IgD-negative memory B cell (primary cell): ENCODE measurements at regions not wholly inside any gene's neighbourhood (a gene's known extent, or its start where the extent isn't known, plus 50 kb on each side); places are given as distances from the start of the nearest gene placed in this dataset.
A peak's percentile ranks its signal among the peaks of the same experiment; 100 is the strongest.
"Not testable (repeated sequence)": the region's sequence is repeated elsewhere in the genome, so short reads cannot be mapped to it uniquely, and the experiment has no call there.

Experiments
- H3K27ac Mint-ChIP-seq, 3 donors: one replicate each; pipeline ENCODE4 v1.8.0; 2020 to 2022; ENCODE audit warnings: mild to moderate bottlenecking in 3 of 3, mixed read lengths in 3 of 3, moderate library complexity in 1 of 3
- H3K27me3 Mint-ChIP-seq: one replicate; pipeline ENCODE4 v1.8.0; 2021; ENCODE audit warnings: mixed read lengths
- H3K36me3 Mint-ChIP-seq: one replicate; pipeline ENCODE4 v1.8.0; 2020; ENCODE audit warnings: mild to moderate bottlenecking, mixed read lengths
- H3K4me1 Mint-ChIP-seq, 3 donors: one replicate each; pipeline ENCODE4 v1.8.0; 2020 to 2022; ENCODE audit warnings: mixed read lengths in 3 of 3, mild to moderate bottlenecking in 1 of 3
- H3K4me3 Mint-ChIP-seq, 4 donors: one replicate each; pipeline ENCODE4 v1.8.0; 2020 to 2022; ENCODE audit warnings: mild to moderate bottlenecking in 4 of 4, mixed read lengths in 4 of 4, moderate library complexity in 3 of 4
- H3K9me3 Mint-ChIP-seq, 3 donors: one replicate each; pipeline ENCODE4 v1.8.0; 2020 to 2021; ENCODE audit warnings: mixed read lengths in 3 of 3, mild to moderate bottlenecking in 1 of 3

GRCh38 chr11:45754741-45755140 lies 50.2 kb upstream of the SLC35C1 start:
- Mint-ChIP-seq H3K27me3 (peaks cover 49% of the 10 kb centered on the region), H3K4me3 (no peak overlapping the region)

GRCh38 chr11:45754261-45754709 lies 50.7 kb upstream of the SLC35C1 start:
- H3K9me3 Mint-ChIP-seq = no peaks in the 10 kb centered on the region
- no peak overlapping the region for H3K27ac Mint-ChIP-seq
- H3K4me1 Mint-ChIP-seq = no peaks in the 10 kb centered on the region
- peaks cover 49% of the 10 kb centered on the region for H3K27me3 Mint-ChIP-seq
- H3K4me3 Mint-ChIP-seq = no peak overlapping the region
- peaks cover 7% of the 10 kb centered on the region for H3K36me3 Mint-ChIP-seq

More at GRCh38 chr11:45754741-45755140, 50.2 kb upstream of the SLC35C1 start:
- Mint-ChIP-seq H3K36me3 (peaks cover 7% of the 10 kb centered on the region), H3K27ac (peak overlapping the region in 1 of 3 donors; percentile 35), H3K9me3 (no peaks in the 10 kb centered on the region), H3K4me1 (no peaks in the 10 kb centered on the region)

- no peaks in the 10 kb centered on the region for H3K9me3 Mint-ChIP-seq
- no peak overlapping the region for H3K27ac Mint-ChIP-seq
- no peak overlapping the region for H3K4me3 Mint-ChIP-seq
- H3K4me1 Mint-ChIP-seq = no peaks in the 10 kb centered on the region
- peaks cover 8% of the 10 kb centered on the region for H3K36me3 Mint-ChIP-seq
- H3K27me3 Mint-ChIP-seq = peaks cover 39% of the 10 kb centered on the region
Observed at GRCh38 chr11:45752106-45752505, 52.8 kb upstream of the SLC35C1 start.

DNA sequence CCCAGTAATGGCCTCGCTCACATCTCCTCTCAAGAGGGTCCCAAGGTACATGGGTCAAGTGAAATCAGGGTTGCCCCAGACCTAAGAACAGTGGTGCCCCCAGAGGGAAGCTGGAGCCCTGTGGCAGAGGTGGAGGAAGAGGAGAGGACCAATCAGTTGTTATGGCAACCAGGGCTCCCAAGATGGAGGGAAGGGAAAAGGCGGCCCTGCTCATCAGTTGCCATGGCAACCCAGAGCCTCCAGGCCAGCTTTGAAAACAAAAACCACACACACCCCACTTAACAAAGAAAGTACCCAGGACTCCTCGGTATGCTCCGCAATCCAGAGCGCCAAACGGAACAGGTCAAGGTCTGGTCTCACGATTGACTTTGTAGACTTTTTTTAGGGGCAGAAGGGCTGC lies 53.5 kb upstream of the SLC35C1 start:
- H3K27me3 Mint-ChIP-seq = peaks cover 35% of the 10 kb centered on the region
- H3K27ac Mint-ChIP-seq = no peak overlapping the region
- peaks cover 8% of the 10 kb centered on the region for H3K36me3 Mint-ChIP-seq

GRCh38 chr11:45750439-45750838 lies 54.5 kb upstream of the SLC35C1 start:
- no peaks in the 10 kb centered on the region for H3K4me1 Mint-ChIP-seq
- peak overlapping the region in 1 of 3 donors; percentile 39 for H3K27ac Mint-ChIP-seq
- peaks cover 8% of the 10 kb centered on the region for H3K36me3 Mint-ChIP-seq
- no peaks in the 10 kb centered on the region for H3K9me3 Mint-ChIP-seq
- peaks cover 30% of the 10 kb centered on the region for H3K27me3 Mint-ChIP-seq
- H3K4me3 Mint-ChIP-seq = no peak overlapping the region

More for the DNA sequence above, 53.5 kb upstream of the SLC35C1 start:
- Mint-ChIP-seq H3K4me3 (no peak overlapping the region), H3K4me1 (no peaks in the 10 kb centered on the region), H3K9me3 (no peaks in the 10 kb centered on the region)

GRCh38 chr11:45748801-45749200 lies 56.1 kb upstream of the SLC35C1 start:
- Mint-ChIP-seq H3K4me1 (no peaks in the 10 kb centered on the region), H3K9me3 (no peaks in the 10 kb centered on the region), H3K4me3 (no peak overlapping the region), H3K36me3 (peaks cover 8% of the 10 kb centered on the region), H3K27ac (no peak overlapping the region), H3K27me3 (peaks cover 24% of the 10 kb centered on the region)

GRCh38 chr11:45745065-45745811 lies 59.7 kb upstream of the SLC35C1 start:
- H3K4me1 Mint-ChIP-seq = no peaks in the 10 kb centered on the region
- H3K4me3 Mint-ChIP-seq = no peak overlapping the region
- no peaks in the 10 kb centered on the region for H3K9me3 Mint-ChIP-seq
- peaks cover 3% of the 10 kb centered on the region for H3K36me3 Mint-ChIP-seq
- H3K27ac Mint-ChIP-seq = no peak overlapping the region
- peaks cover 9% of the 10 kb centered on the region for H3K27me3 Mint-ChIP-seq

GRCh38 chr11:45743556-45744468 lies 61.1 kb upstream of the SLC35C1 start:
- no peaks in the 10 kb centered on the region for H3K4me1 Mint-ChIP-seq
- H3K9me3 Mint-ChIP-seq = no peaks in the 10 kb centered on the region
- peak overlapping the region in 1 of 3 donors; percentile 71 for H3K27ac Mint-ChIP-seq
- H3K36me3 Mint-ChIP-seq = peaks cover 2% of the 10 kb centered on the region
- no peak overlapping the region for H3K4me3 Mint-ChIP-seq
- H3K27me3 Mint-ChIP-seq = peaks cover 6% of the 10 kb centered on the region

GRCh38 chr11:45741582-45741981 lies 63.4 kb upstream of the SLC35C1 start:
- no peak overlapping the region for H3K27ac Mint-ChIP-seq
- no peaks in the 10 kb centered on the region for H3K36me3 Mint-ChIP-seq
- peaks cover 9% of the 10 kb centered on the region for H3K27me3 Mint-ChIP-seq
- H3K4me1 Mint-ChIP-seq = no peaks in the 10 kb centered on the region
- H3K4me3 Mint-ChIP-seq = no peak overlapping the region
- no peaks in the 10 kb centered on the region for H3K9me3 Mint-ChIP-seq

DNA sequence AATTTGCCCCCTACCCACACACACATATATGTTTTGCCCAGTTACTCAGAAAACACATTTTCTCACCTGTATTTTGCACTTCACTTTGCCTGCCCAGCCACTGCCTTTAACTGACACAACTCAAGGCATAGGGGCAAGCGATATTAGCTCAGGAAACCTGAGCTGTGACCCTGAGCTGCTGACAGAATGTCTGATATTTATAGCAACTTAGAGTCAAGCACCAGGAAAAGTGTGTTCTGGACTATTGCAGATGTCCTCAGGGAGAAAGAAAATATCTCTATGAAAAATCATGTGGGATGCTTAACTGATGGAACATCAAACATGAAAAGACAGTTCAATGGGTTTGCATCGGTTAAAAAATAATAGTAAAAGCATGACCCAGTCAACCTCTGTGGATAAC lies 63.9 kb upstream of the SLC35C1 start:
- Mint-ChIP-seq H3K27me3 (peaks cover 12% of the 10 kb centered on the region), H3K36me3 (no peaks in the 10 kb centered on the region), H3K4me3 (no peak overlapping the region)

GRCh38 chr11:45739866-45740265 lies 65.1 kb upstream of the SLC35C1 start:
- peaks cover 0 to 5% (median 0%) of the 10 kb centered on the region in 3 donors for H3K9me3 Mint-ChIP-seq
- H3K4me3 Mint-ChIP-seq = no peak overlapping the region
- no peaks in the 10 kb centered on the region for H3K4me1 Mint-ChIP-seq
- no peak overlapping the region for H3K27ac Mint-ChIP-seq
- no peaks in the 10 kb centered on the region for H3K36me3 Mint-ChIP-seq
- peaks cover 14% of the 10 kb centered on the region for H3K27me3 Mint-ChIP-seq

More for the DNA sequence above, 63.9 kb upstream of the SLC35C1 start:
- H3K4me1 Mint-ChIP-seq = no peaks in the 10 kb centered on the region
- no peak overlapping the region for H3K27ac Mint-ChIP-seq
- peaks cover 0 to 2% (median 0%) of the 10 kb centered on the region in 3 donors for H3K9me3 Mint-ChIP-seq

- H3K36me3 Mint-ChIP-seq, H3K27ac Mint-ChIP-seq, H3K4me1 Mint-ChIP-seq, H3K9me3 Mint-ChIP-seq: not testable (repeated sequence)
- Mint-ChIP-seq H3K27me3 (peaks cover 18% of the 10 kb centered on the region), H3K4me3 (peak overlapping the region in 1 of 4 donors; percentile 17)
Observed at GRCh38 chr11:45739071-45739470, 65.9 kb upstream of the SLC35C1 start.

DNA sequence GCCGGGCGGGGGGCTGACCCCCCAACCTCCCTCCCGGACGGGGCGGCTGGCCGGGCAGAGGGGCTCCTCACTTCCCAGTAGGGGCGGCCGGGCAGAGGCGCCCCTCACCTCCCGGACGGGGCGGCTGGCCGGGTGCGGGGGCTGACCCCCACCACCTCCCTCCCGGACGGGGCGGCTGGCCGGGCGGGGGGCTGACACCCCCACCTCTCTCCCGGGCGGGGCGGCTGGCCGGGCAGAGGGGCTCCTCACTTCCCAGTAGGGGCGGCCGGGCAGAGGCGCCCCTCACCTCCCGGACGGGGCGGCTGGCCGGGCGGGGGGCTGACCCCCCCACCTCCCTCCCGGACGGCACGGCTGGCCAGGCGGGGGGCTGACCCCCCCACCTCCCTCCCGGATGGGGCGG lies 66.8 kb upstream of the SLC35C1 start:
- not testable (repeated sequence) for H3K36me3 Mint-ChIP-seq, H3K27ac Mint-ChIP-seq, H3K4me3 Mint-ChIP-seq, H3K9me3 Mint-ChIP-seq, H3K4me1 Mint-ChIP-seq
- H3K27me3 Mint-ChIP-seq = peaks cover 21% of the 10 kb centered on the region

DNA sequence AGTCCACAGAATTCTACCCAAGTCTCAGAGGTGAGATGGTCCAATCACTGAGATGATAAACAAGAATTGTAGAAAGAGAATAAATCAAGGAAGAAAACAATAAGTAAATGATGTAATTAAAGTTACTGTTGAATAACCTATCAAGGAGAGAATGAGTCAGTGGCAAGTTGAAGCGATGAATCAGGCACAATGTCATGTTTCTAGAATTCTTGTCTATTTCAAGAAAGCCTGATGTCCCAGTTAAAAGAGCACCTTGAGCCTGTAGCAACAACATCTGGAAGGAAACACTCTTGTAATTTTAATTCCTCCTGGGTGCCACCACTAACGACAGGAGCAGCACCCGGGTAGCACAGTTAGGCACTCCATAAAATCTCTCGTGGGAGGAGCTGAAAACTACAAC lies 67.9 kb upstream of the SLC35C1 start:
- Mint-ChIP-seq H3K4me3 (no peak overlapping the region), H3K9me3 (peaks cover 0 to 5% (median 3%) of the 10 kb centered on the region in 3 donors), H3K27me3 (peaks cover 19% of the 10 kb centered on the region), H3K27ac (no peak overlapping the region), H3K4me1 (no peaks in the 10 kb centered on the region), H3K36me3 (no peaks in the 10 kb centered on the region)

- Mint-ChIP-seq H3K27me3 (peaks cover 19% of the 10 kb centered on the region), H3K4me1 (no peaks in the 10 kb centered on the region), H3K27ac (no peak overlapping the region)
Observed at GRCh38 chr11:45736424-45736823, 68.5 kb upstream of the SLC35C1 start.

More at GRCh38 chr11:45736424-45736823, 68.5 kb upstream of the SLC35C1 start:
- Mint-ChIP-seq H3K4me3 (no peak overlapping the region), H3K36me3 (no peaks in the 10 kb centered on the region), H3K9me3 (peaks cover 0 to 5% (median 3%) of the 10 kb centered on the region in 3 donors)
